CD14-positive monocyte (primary cell): ENCODE measurements at regions not wholly inside any gene's neighbourhood (a gene's known extent, or its start where the extent isn't known, plus 50 kb on each side); places are given as distances from the start of the nearest gene placed in this dataset.

Experiments
- DNase-seq, 3 donors: peaks; one replicate each; pipeline ENCODE4 v3.0.0-alpha.2; 2011 to 2022
- H2AFZ ChIP-seq: 2 replicates; pipeline ENCODE4 v1.6.0; 2012; ENCODE audit warnings: mild to moderate bottlenecking, low read depth, low read length, inconsistent platforms; ENCODE audit not compliant: insufficient read depth, poor library complexity, severe bottlenecking
- H3K27ac ChIP-seq, 2 donors: 1 replicate in 1 of 2; 2 replicates in 1 of 2; pipeline ENCODE4 v1.5.1; 2012 to 2013; ENCODE audit warnings: low read length in 2 of 2, control low read depth in 1 of 2, inconsistent platforms in 1 of 2, low read depth in 1 of 2, mild to moderate bottlenecking in 1 of 2
- H3K27me3 ChIP-seq, 2 donors: one replicate each; pipeline versions ENCODE4 v1.6.0 to v1.6.1; 2011 to 2013; ENCODE audit warnings: low read length in 2 of 2; ENCODE audit not compliant: control insufficient read depth in 2 of 2, insufficient read depth in 2 of 2
- H3K36me3 ChIP-seq, 2 donors: replicated peaks in 1 of 2; 1 replicate in 1 of 2; 2 replicates in 1 of 2; pipeline versions ENCODE4 v1.5.1 to v1.6.1; 2012 to 2013; ENCODE audit warnings: low read length in 2 of 2, control low read depth in 1 of 2, inconsistent platforms in 1 of 2, mild to moderate bottlenecking in 1 of 2; ENCODE audit not compliant: insufficient read depth in 2 of 2, control insufficient read depth in 1 of 2
- H3K4me1 ChIP-seq, 2 donors: 1 replicate in 1 of 2; 2 replicates in 1 of 2; pipeline versions ENCODE4 v1.5.1 to v1.6.1; 2012 to 2013; ENCODE audit warnings: low read length in 2 of 2, control low read depth in 1 of 2, inconsistent platforms in 1 of 2, mild to moderate bottlenecking in 1 of 2, moderate library complexity in 1 of 2; ENCODE audit not compliant: insufficient read depth in 2 of 2, control insufficient read depth in 1 of 2
- H3K4me2 ChIP-seq: replicated peaks from 2 replicates; pipeline ENCODE3; 2012; ENCODE audit warnings: low read length, moderate library complexity, mild to moderate bottlenecking; ENCODE audit not compliant: poor library complexity, severe bottlenecking; ENCODE audit errors: extremely low read depth
- H3K4me3 ChIP-seq, 3 experiments: fragments of 200-600 bp in 1 of 3; sonication (generic) in 1 of 3; replicated peaks in 1 of 3; 1 replicate in 2 of 3; 2 replicates in 1 of 3; pipeline ENCODE4 v1.5.1; 2011 to 2013; ENCODE audit warnings: low read length in 3 of 3, mild to moderate bottlenecking in 3 of 3, control low read depth in 2 of 3, low read depth in 2 of 3, inconsistent platforms in 1 of 3, moderate library complexity in 1 of 3
- H3K79me2 ChIP-seq: 2 replicates; pipeline ENCODE4 v1.6.0; 2012; ENCODE audit warnings: mild to moderate bottlenecking, control low read depth, inconsistent platforms, low read length, moderate library complexity; ENCODE audit not compliant: insufficient read depth
- H3K9ac ChIP-seq: 2 replicates; pipeline ENCODE4 v1.6.0; 2017; ENCODE audit warnings: low read length, mild to moderate bottlenecking; ENCODE audit not compliant: insufficient read depth, poor library complexity, severe bottlenecking
- H3K9me3 ChIP-seq, 2 donors: replicated peaks in 1 of 2; 1 replicate in 1 of 2; 2 replicates in 1 of 2; pipeline versions ENCODE4 v1.5.1 to v1.6.1; 2012 to 2013; ENCODE audit warnings: low read length in 2 of 2, control low read depth in 1 of 2; ENCODE audit not compliant: control insufficient read depth in 1 of 2, insufficient read depth in 1 of 2
- H4K20me1 ChIP-seq: 2 replicates; pipeline ENCODE4 v1.6.0; 2012; ENCODE audit warnings: mild to moderate bottlenecking, low read length, control low read depth, moderate library complexity; ENCODE audit not compliant: insufficient read depth
- H3K27ac Mint-ChIP-seq, 7 donors: one replicate each; pipeline ENCODE4 v1.8.0; 2020; ENCODE audit warnings: mild to moderate bottlenecking in 7 of 7, mixed read lengths in 7 of 7, moderate library complexity in 6 of 7, inconsistent platforms in 2 of 7
- H3K27me3 Mint-ChIP-seq, 3 donors: one replicate each; pipeline ENCODE4 v1.8.0; 2021 to 2022; ENCODE audit warnings: low read depth in 3 of 3, mild to moderate bottlenecking in 3 of 3, mixed read lengths in 3 of 3, moderate library complexity in 3 of 3, inconsistent platforms in 1 of 3
- H3K36me3 Mint-ChIP-seq, 2 donors: one replicate each; pipeline ENCODE4 v1.8.0; 2020; ENCODE audit warnings: mixed read lengths in 2 of 2, inconsistent platforms in 1 of 2, mild to moderate bottlenecking in 1 of 2
- H3K4me1 Mint-ChIP-seq: one replicate; pipeline ENCODE4 v1.8.0; 2020; ENCODE audit warnings: mild to moderate bottlenecking, mixed read lengths
- H3K4me3 Mint-ChIP-seq, 2 donors: one replicate each; pipeline ENCODE4 v1.8.0; 2020; ENCODE audit warnings: mild to moderate bottlenecking in 2 of 2, mixed read lengths in 2 of 2, moderate library complexity in 1 of 2
- H3K9me3 Mint-ChIP-seq, 7 donors: one replicate each; pipeline ENCODE4 v1.8.0; 2020 to 2022; ENCODE audit warnings: mixed read lengths in 7 of 7, mild to moderate bottlenecking in 6 of 7, moderate library complexity in 6 of 7, inconsistent platforms in 2 of 7
- CTCF ChIP-seq: fragments of 200-600 bp; IDR thresholded peaks from one replicate; pipeline ENCODE4 v1.8.0; 2022; ENCODE audit warnings: antibody characterized with exemption, mild to moderate bottlenecking
- WGBS: methylation state at CpG from one replicate; pipeline ENCODE4 v1.1.5; 2013; ENCODE audit warnings: missing lambda C conversion rate; ENCODE audit not compliant: insufficient coverage; 5-methylcytosine and 5-hydroxymethylcytosine counted together
- intact Hi-C, 2 donors: fragments of 100-400 bp; cut with micrococcal nuclease; formaldehyde crosslinking; loops; one replicate each; pipeline versions ENCODE4 v1.15.0 to v1.15.1; 2023

GRCh38 chr3:99502871-99503270, 135.5 kb upstream of the COL8A1 start:
- H3K9ac ChIP-seq: no peak overlapping the region
- no peak overlapping the region for H3K4me3 ChIP-seq
- H3K9me3 ChIP-seq: no peaks in the 10 kb centered on the region
- H3K4me2 ChIP-seq: no peak overlapping the region
- H3K27me3 ChIP-seq: peaks cover 0 to 2% of the 10 kb centered on the region in 2 donors
- no peaks in the 10 kb centered on the region for H3K36me3 ChIP-seq
- Mint-ChIP-seq H3K27me3 (peaks cover 3 to 7% (median 6%) of the 10 kb centered on the region in 3 donors), H3K27ac (no peak overlapping the region), H3K36me3 (no peaks in the 10 kb centered on the region), H3K4me3 (no peak overlapping the region), H3K4me1 (peaks cover 6% of the 10 kb centered on the region), H3K9me3 (peaks cover 0 to under 1% (median 0%) of the 10 kb centered on the region in 7 donors)
- WGBS: no CpG with 5 or more reads among the region's 1 CpG
- H3K27ac ChIP-seq: no peak overlapping the region
- TF ChIP-seq CTCF: no peak
- no peaks in the 10 kb centered on the region for H4K20me1 ChIP-seq
- intact Hi-C loops: no loop called here
- no peaks in the 10 kb centered on the region for H3K79me2 ChIP-seq
- DNase-seq: no peak
- no peak overlapping the region for H2AFZ ChIP-seq
- peaks cover 10 to 15% of the 10 kb centered on the region in 2 donors for H3K4me1 ChIP-seq

GRCh38 chr3:99500485-99500884, 137.9 kb upstream of the COL8A1 start:
- Histone ChIP-seq H3K27ac (no peak overlapping the region), H2AFZ (no peak overlapping the region), H3K4me3 (no peak overlapping the region), H4K20me1 (no peaks in the 10 kb centered on the region), H3K36me3 (no peaks in the 10 kb centered on the region), H3K27me3 (peaks cover 2 to 3% of the 10 kb centered on the region in 2 donors), H3K79me2 (no peaks in the 10 kb centered on the region), H3K9me3 (no peaks in the 10 kb centered on the region), H3K4me1 (peaks cover 3 to 9% of the 10 kb centered on the region in 2 donors), H3K4me2 (no peak overlapping the region), H3K9ac (no peak overlapping the region)
- WGBS: no CpG with 5 or more reads among the region's 5 CpGs
- Mint-ChIP-seq H3K27ac (no peak overlapping the region), H3K4me3 (no peak overlapping the region), H3K9me3 (no peaks in the 10 kb centered on the region), H3K4me1 (peaks cover 2% of the 10 kb centered on the region), H3K36me3 (no peaks in the 10 kb centered on the region), H3K27me3 (peaks cover 3 to 8% (median 5%) of the 10 kb centered on the region in 3 donors)
- TF ChIP-seq CTCF: no peak
- DNase-seq: no peak
- intact Hi-C loops: no loop called here
